K562 (cell line): ENCODE measurements at regions not wholly inside any gene's neighbourhood (a gene's known extent, or its start where the extent isn't known, plus 50 kb on each side); places are given as distances from the start of the nearest gene placed in this dataset.

Experiments
- ATAC-seq: fragments of 200-7000 bp; cut with Tn5 transposase; 3 replicates; pipeline ENCODE4 v1.9.1; 2020; ENCODE audit warnings: moderate library complexity
- BruUV-seq: library from RNA; stranded (reverse); fragments of 400-500 nt; replicated peaks from 2 replicates; lab custom pipeline; 2021; lab: Mats Ljungman, UMichigan
- CTCF ChIA-PET: fragments of 300-600 bp; formaldehyde crosslinking; extraction: SDS; loops from one replicate; lab custom pipeline; 2021; ENCODE audit warnings: low intra/inter-chr PET ratio; lab: Yijun Ruan, JAX
- POLR2A ChIA-PET: fragments of 300-600, 350-650 bp; sonication (Branson Sonifier 250); formaldehyde crosslinking; extraction: SDS; loops from one replicate; lab custom pipeline; 2021; ENCODE audit warnings: antibody characterized with exemption, inconsistent platforms; lab: Yijun Ruan, JAX
- DNase-seq, 4 experiments: peaks; one replicate each; pipeline versions ENCODE4 v3.0.0 to v3.0.0-alpha.2; 2011 to 2018; ENCODE audit warnings: low spot score in 3 of 4, mixed read lengths in 3 of 4; ENCODE audit errors: extremely low read depth in 1 of 4
- FAIRE-seq: peaks from 2 replicates; lab custom pipeline; 2011; peaks lifted over from hg19 to GRCh38; lab: Jason Lieb, UNC
- H2AFZ ChIP-seq: 2 replicates; pipeline ENCODE4 v1.6.0; 2011; ENCODE audit warnings: low read depth, low read length, control low read depth, inconsistent platforms
- H3K27ac ChIP-seq: fragments of 200-600 bp; 3 replicates; pipeline ENCODE4 v1.8.0; 2011; ENCODE audit warnings: low read depth, mild to moderate bottlenecking, control low read depth, inconsistent platforms, low read length, moderate library complexity, mixed read lengths; ENCODE audit errors: extremely low read depth
- H3K27me3 ChIP-seq, 2 experiments: fragments of 300-600 bp in 1 of 2; 2 replicates in 1 of 2; 3 replicates in 1 of 2; pipeline versions ENCODE4 v1.6.0 to v1.8.0; 2011; ENCODE audit warnings: inconsistent platforms in 2 of 2, low read length in 2 of 2, mild to moderate bottlenecking in 1 of 2, mixed read lengths in 1 of 2, moderate library complexity in 1 of 2; ENCODE audit not compliant: control insufficient read depth in 2 of 2, insufficient read depth in 2 of 2
- H3K36me3 ChIP-seq: fragments of 300-600 bp; 3 replicates; pipeline ENCODE4 v1.8.0; 2011; ENCODE audit warnings: mild to moderate bottlenecking, low read length, inconsistent platforms; ENCODE audit not compliant: control insufficient read depth, insufficient read depth
- H3K4me1 ChIP-seq, 2 experiments: fragments of 200-600 bp in 1 of 2; replicated peaks in 1 of 2; 2 replicates in 1 of 2; 3 replicates in 1 of 2; pipeline versions ENCODE4 v1.5.1 to v1.8.0; 2011; ENCODE audit warnings: inconsistent platforms in 2 of 2, low read length in 2 of 2, mild to moderate bottlenecking in 1 of 2, mixed read lengths in 1 of 2, moderate library complexity in 1 of 2; ENCODE audit not compliant: control insufficient read depth in 2 of 2, insufficient read depth in 2 of 2
- H3K4me2 ChIP-seq: 2 replicates; pipeline ENCODE4 v1.6.1; 2011; ENCODE audit warnings: low read length, control low read depth, inconsistent platforms, mixed read lengths; ENCODE audit not compliant: insufficient read depth
- H3K4me3 ChIP-seq: fragments of 200-600 bp; sonication (generic), shearing (Covaris generic); 2 replicates; pipeline ENCODE4 v1.5.1; 2016; ENCODE audit warnings: control low read depth, inconsistent platforms
- H3K79me2 ChIP-seq: fragments of 200-600 bp; 3 replicates; pipeline ENCODE4 v1.8.0; 2011; ENCODE audit warnings: low read length, inconsistent platforms; ENCODE audit not compliant: control insufficient read depth, insufficient read depth
- H3K9ac ChIP-seq, 2 experiments: 2 replicates each; pipeline versions ENCODE4 v1.6.0 to v1.6.1; 2011; ENCODE audit warnings: low read depth in 2 of 2, low read length in 2 of 2, control low read depth in 1 of 2, inconsistent platforms in 1 of 2, mild to moderate bottlenecking in 1 of 2, mixed read lengths in 1 of 2; ENCODE audit not compliant: insufficient read depth in 1 of 2
- H3K9me1 ChIP-seq: one replicate; pipeline ENCODE4 v1.6.0; 2011; ENCODE audit warnings: inconsistent platforms, mild to moderate bottlenecking, low read length, moderate library complexity; ENCODE audit not compliant: control insufficient read depth, insufficient read depth
- H3K9me3 ChIP-seq: replicated peaks from 2 replicates; pipeline ENCODE4 v1.5.1; 2011; ENCODE audit warnings: low read depth, low read length, inconsistent platforms; ENCODE audit not compliant: control insufficient read depth, insufficient read depth
- H4K20me1 ChIP-seq: replicated peaks from 2 replicates; pipeline ENCODE4 v1.6.1; 2011; ENCODE audit warnings: low read length, inconsistent platforms, mixed read lengths; ENCODE audit not compliant: control insufficient read depth, insufficient read depth
- ELF1 ChIP-seq: fragments of 200-800 bp; sonication (Bioruptor generic); IDR thresholded peaks from 2 replicates; pipeline ENCODE4 v1.6.1; 2016; ENCODE audit warnings: missing genetic modification characterization, missing compliant biosample characterization
- ERF ChIP-seq: fragments of 450-650 bp; formaldehyde crosslinking; IDR thresholded peaks from 2 replicates; pipeline ENCODE4 v1.4.0; 2020; ENCODE audit warnings: mild to moderate bottlenecking, mixed read lengths
- HDAC3 ChIP-seq: fragments of 450-650 bp; IDR thresholded peaks from 2 replicates; pipeline ENCODE4 v1.6.1; 2018; ENCODE audit warnings: borderline replicate concordance, mild to moderate bottlenecking, moderate library complexity; ENCODE audit not compliant: partially characterized antibody
- KLF16 ChIP-seq: IDR thresholded peaks from 2 replicates; pipeline ENCODE4 v1.6.1; 2016; ENCODE audit warnings: antibody characterized with exemption
- MCM2 ChIP-seq: fragments of 450-650 bp; IDR thresholded peaks from 2 replicates; pipeline ENCODE4 v1.6.1; 2017; ENCODE audit warnings: low read depth, mild to moderate bottlenecking
- NR4A1 ChIP-seq, 2 experiments: fragments of 250-450 bp in 1 of 2; fragments of 450-650 bp in 1 of 2; sonication (Bioruptor Pico) in 1 of 2; IDR thresholded peaks; 2 replicates each; pipeline versions ENCODE4 v1.4.0 to v1.6.1; 2016 to 2020; ENCODE audit warnings: mild to moderate bottlenecking in 2 of 2, missing compliant biosample characterization in 1 of 2, missing genetic modification characterization in 1 of 2, moderate library complexity in 1 of 2
- ZNF212 ChIP-seq: fragments of 450-650 bp; formaldehyde crosslinking; IDR thresholded peaks from 2 replicates; pipeline ENCODE4 v1.4.0; 2020; ENCODE audit warnings: mild to moderate bottlenecking
- WGBS: fragments of 100-300 bp; shearing (Covaris generic); methylation state at CpG from one replicate; pipeline ENCODE4 v1.1.6; 2016; ENCODE audit warnings: low coverage, mixed read lengths; ENCODE audit not compliant: insufficient coverage; ENCODE audit errors: missing lambda C conversion rate; 5-methylcytosine and 5-hydroxymethylcytosine counted together
- in situ Hi-C: fragments of 300-500 bp; cut with MboI; formaldehyde crosslinking; loops from 4 replicates; pipeline ENCODE4 v1.15.0; 2018; ENCODE audit warnings: inconsistent platforms, mixed read lengths
- intact Hi-C: fragments of 100-400 bp; cut with micrococcal nuclease; formaldehyde crosslinking; loops from 2 replicates; pipeline ENCODE4 v1.14.2; 2022

DNA sequence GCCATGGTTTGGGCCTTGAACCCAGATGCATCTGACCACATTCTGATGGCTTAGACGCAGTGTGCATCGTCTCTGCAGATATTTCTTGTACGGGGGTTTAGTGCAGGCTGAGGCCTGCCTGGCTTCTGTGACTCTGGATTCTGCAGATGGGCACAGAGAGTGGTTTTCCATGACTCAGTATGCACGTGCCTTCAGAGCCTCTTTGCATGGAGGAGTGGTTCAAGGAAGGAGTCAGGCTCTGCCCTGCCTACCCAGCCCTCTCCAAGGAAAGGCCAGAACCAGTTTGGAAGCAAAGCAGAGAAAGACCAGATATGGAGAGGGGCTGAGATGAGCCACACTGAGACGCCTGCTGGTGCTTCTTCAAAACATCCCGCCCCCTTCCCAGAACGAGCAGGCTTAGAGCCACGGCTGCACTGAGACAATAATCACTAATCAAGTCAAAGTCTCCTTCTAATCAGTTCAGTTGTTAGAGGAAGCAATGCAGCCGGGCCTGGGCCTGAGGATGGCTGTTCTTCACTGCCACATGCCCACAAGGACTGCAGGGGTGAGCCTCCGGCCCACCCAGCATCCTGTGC, 308.9 kb downstream of the NXPE2 start (continued):
- TF ChIP-seq ELF1 (tag), result no peak

DNA sequence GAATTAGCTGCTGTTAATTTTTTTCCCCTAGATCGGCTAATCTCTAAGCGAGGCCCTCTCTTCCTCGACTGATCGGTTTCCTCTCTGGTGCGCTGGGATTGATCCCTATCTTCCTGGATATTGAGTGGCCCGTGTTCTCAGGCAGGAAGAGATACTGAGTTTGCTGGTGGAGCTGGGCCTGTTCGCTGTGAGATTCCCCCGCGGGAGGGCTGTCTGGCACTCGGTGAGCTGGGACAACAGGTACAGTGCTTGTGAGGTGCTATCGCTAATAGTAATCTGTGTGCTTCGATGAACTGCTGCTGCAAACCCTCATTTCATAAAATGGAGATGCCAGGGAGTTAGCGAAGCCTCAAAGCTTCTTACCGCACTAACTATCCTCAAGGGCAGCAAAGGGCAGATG, 310.3 kb downstream of the NXPE2 start:
- Histone ChIP-seq H3K4me3 (no peak overlapping the region), H3K9me1 (no peaks in the 10 kb centered on the region), H3K79me2 (no peaks in the 10 kb centered on the region), H3K27ac (no peak overlapping the region), H3K9ac (no peak overlapping the region), H3K4me1 (no peaks in the 10 kb centered on the region; a peak in 1 of 5 replicates), H2AFZ (no peak overlapping the region), H3K9me3 (no peaks in the 10 kb centered on the region), H3K27me3 (peaks cover 0 to 9% of the 10 kb centered on the region in 2 experiments; a peak in 1 of 5 replicates), H3K4me2 (no peak overlapping the region), H3K36me3 (no peaks in the 10 kb centered on the region), H4K20me1 (no peaks in the 10 kb centered on the region)
- intact Hi-C loops, result no loop called here
- no peak for ATAC-seq
- DNase-seq, result no peak
- ChIA-PET CTCF (no interaction called here), POLR2A (no interaction called here)
- in situ Hi-C loops, result no loop called here
- TF ChIP-seq KLF16 (no peak), NR4A1 (CRISPR knock-in tag; IDR thresholded peaks at IDR 0.05) (no peak), NR4A1 (tag; IDR thresholded peaks at IDR 0.05) (no peak), ZNF212 (no peak), MCM2 (no peak), HDAC3 (no peak), ERF (CRISPR knock-in tag) (no peak)
- no TSS peak for BruUV-seq
- WGBS, result 3% methylated on average over 13 of the region's 14 CpGs
- FAIRE-seq, result no peak
